GM12864 (cell line): ENCODE measurements at regions not wholly inside any gene's neighbourhood (a gene's known extent, or its start where the extent isn't known, plus 50 kb on each side); places are given as distances from the start of the nearest gene placed in this dataset.

Experiments
- DNase-seq: peaks from one replicate; pipeline ENCODE4 v3.0.0-alpha.2; 2011; ENCODE audit warnings: low read depth
- H3K4me3 ChIP-seq: 2 replicates; pipeline ENCODE4 v1.5.1; 2011; ENCODE audit warnings: mild to moderate bottlenecking, low read depth, low read length, control low read depth
- TF ChIP-seq, protein P1 (sequence below): IDR thresholded peaks from 2 replicates; pipeline ENCODE4 v1.5.1; 2011; ENCODE audit warnings: low read depth, mild to moderate bottlenecking, moderate library complexity, low read length, control low read depth, inconsistent platforms; ENCODE audit errors: missing control alignments

DNA sequence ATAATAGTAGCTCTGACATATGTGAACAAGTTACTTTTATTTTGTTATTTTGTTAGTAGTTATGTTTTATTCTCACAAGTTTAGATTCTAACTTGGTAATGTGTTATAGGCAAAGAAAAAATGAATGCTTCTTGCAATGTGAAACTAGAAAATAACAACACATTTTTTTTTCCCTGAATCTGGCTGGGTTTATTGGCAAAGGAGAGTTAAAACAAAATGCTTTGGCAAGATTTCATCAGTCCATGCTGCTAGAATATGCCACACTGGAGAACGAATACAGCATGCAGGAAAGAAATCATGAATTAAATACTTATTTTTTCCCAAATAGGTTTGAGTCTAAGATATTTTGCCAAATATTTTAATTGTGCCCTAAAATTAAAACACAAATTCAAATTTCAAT is 1048.1 kb upstream of the ACO1 start:
- no peak overlapping the region for H3K4me3 ChIP-seq
- TF ChIP-seq, protein P1, sequence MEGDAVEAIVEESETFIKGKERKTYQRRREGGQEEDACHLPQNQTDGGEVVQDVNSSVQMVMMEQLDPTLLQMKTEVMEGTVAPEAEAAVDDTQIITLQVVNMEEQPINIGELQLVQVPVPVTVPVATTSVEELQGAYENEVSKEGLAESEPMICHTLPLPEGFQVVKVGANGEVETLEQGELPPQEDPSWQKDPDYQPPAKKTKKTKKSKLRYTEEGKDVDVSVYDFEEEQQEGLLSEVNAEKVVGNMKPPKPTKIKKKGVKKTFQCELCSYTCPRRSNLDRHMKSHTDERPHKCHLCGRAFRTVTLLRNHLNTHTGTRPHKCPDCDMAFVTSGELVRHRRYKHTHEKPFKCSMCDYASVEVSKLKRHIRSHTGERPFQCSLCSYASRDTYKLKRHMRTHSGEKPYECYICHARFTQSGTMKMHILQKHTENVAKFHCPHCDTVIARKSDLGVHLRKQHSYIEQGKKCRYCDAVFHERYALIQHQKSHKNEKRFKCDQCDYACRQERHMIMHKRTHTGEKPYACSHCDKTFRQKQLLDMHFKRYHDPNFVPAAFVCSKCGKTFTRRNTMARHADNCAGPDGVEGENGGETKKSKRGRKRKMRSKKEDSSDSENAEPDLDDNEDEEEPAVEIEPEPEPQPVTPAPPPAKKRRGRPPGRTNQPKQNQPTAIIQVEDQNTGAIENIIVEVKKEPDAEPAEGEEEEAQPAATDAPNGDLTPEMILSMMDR, result no peak
- DNase-seq, result no peak

DNA sequence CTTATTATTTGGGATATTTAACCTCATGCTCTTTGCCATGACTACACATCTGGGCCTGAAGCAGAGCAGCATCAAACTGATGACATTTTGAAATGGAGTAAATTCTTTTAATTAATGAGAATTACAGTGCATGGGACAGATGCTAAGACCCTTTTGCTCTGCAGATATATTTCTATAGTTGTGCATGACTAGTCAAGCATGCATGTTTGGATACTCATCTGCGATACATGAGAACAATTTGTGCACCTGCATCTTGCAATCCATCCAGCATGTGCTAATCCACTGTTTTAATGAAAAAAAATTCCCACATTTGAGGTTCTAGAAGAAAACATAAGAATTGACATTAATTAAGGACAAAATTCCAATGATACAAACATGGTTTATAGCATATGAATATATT is 1047.6 kb upstream of the ACO1 start:
- TF ChIP-seq, protein P1, result no peak
- no peak for DNase-seq
- H3K4me3 ChIP-seq, result no peak overlapping the region

DNA sequence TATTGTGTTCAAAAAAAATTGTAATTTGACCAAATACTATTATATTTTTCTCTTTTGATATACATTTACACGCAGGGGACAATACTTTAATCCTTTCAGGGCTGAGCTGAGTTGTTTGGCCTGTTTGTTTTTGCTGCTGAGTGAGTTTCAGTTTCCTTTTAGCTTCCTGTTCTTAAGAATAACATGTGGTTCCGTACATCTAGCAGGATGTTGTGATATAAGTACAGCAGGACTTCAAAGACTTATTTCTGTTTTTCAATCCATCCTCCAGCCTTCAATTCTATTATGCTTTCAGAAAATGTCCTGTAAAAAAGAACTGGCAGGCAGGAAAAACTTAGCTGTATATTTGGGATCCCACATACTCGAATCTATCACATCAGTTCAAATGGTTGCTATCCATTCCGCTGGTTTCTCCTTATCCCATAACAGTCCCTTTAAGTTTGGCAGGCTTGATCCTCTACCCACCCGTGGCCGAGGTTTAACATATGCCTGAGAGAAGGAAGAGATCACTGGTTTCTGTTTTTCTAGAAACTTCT is 1037.3 kb upstream of the ACO1 start:
- DNase-seq, result peak; percentile 74
- no peak overlapping the region for H3K4me3 ChIP-seq
- TF ChIP-seq, protein P1, result no peak

DNA sequence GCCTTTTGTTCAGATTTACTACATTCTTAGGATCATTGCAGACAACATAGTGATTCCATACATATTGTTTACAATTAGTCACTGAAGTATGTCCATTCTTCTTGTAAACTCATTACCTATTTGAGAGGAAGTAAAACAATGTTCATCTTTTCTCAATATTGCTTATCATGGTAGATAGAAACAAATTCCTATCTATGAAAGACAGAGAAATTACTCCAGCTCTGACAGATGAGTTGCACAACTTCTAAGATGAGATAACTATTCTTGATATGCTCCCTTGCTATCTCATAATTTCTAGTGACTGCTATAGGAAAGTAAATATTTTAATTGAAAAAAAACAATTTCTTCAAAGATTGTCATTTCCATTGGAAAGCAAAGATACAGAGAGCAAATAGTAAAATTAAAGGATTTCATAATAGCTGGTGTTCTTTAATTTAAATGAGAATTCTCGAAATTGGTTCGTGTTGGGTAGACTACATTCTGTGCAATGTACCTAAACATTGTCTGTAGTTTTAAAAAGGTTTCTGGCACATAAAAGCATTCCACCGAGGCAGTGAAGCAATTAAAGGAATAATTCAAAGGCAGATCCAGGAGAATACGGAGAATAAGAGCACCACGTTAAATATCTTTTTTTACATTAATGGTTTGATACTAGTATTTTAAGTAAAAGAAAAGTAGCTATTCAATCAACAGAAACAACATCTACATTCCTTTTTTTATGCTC is 1029.1 kb upstream of the ACO1 start:
- DNase-seq, result no peak
- H3K4me3 ChIP-seq, result no peak overlapping the region
- TF ChIP-seq, protein P1, result no peak

DNA sequence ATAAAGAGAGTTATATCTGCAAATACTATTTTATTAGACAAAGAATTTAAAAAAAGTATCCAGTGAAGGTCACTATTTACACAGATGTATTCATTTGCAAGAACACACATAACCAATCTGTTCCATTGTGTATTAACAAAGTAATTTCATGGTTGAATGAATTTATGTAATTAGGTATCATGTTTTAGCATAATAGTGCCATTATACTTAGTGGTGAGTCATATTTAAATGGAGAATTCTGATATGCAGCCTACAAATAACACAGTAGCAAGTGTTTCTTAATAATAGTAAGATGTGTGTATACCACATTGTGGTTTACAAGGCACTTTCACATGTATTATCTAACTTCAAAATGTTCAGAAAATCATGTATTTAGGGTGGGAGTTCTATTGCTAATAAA is 1028.5 kb upstream of the ACO1 start:
- no peak overlapping the region for H3K4me3 ChIP-seq
- no peak for DNase-seq
- TF ChIP-seq, protein P1, result no peak

DNA sequence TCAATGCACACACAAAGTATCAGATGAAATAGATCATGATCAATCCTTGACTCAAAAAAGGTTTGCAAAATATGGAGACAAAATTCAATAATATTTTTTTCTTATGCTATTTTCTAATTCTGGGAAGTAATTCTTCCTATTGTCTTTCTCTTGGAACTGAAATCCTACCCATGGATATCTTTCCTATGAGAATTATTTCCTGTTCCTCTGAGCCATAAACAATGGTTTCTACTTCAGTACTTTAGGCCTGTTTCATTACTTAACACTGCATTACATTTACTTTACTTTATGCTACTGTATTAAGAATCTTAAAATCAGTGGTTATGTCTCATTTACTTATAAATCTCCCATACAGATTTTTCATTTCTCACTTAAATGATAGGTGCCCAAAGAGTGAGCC is 1025.4 kb upstream of the ACO1 start:
- no peak for DNase-seq
- H3K4me3 ChIP-seq, result no peak overlapping the region
- TF ChIP-seq, protein P1, result no peak

DNA sequence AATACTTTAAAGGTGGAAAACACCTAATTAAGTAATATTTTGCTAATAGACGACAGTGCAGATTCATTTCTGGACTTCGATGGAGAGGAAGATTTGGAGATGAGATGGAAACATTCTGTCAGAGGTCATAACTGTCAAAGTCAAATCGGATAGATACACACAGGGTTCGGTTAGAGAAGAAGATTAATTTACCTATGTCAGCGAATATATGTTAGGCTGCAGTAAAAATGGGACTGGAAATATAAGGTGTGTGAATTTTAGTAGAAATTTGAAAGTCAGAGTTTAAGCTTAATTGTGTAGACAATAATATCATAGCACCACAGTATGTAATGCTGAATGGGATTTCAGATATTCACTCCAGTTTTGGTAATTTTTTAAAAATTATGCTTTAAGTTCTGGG is 1020.3 kb upstream of the ACO1 start:
- H3K4me3 ChIP-seq, result no peak overlapping the region
- no peak for DNase-seq
- TF ChIP-seq, protein P1, result no peak
